ENCODE measurements at regions not wholly inside any gene's neighbourhood (a gene's known extent, or its start where the extent isn't known, plus 50 kb on each side); places are given as distances from the start of the nearest gene placed in this dataset.

DNA sequence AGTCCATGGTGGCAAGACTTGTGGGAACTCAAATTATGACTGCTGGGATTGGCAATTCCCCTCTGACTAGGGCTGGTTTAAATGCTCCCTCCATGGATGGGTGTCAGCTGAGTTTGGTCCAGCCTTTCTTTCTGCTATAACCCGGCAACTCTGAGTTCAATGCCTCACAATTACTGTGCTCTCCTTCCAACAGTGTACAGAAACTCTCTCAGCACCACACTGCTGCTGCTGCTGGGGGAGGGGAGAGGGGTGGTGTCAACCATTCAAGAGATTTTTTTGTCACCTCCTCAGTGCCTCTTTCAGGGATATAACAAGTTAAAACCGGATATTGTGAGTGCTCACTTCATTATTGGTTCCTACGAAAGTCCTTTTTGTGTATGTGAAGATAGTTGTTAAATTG, 830.3 kb upstream of the NXPH2 start:
- Histone ChIP-seq H3K4me3 (ENCODE audit: low read depth in 1 of 2, low read length in 2 of 2) (no peak overlapping the region), H3K27me3 (ENCODE audit: insufficient read depth, low read length, poor library complexity) (no peaks in the 10 kb centered on the region), H3K4me1 (ENCODE audit: insufficient read depth, low read length) (no peaks in the 10 kb centered on the region), H2AFZ (ENCODE audit: low read depth, low read length) (no peak overlapping the region), H3K27ac (ENCODE audit: low read length) (no peak overlapping the region), H4K20me1 (ENCODE audit: insufficient read depth, low read length) (no peaks in the 10 kb centered on the region), H3K4me2 (ENCODE audit: insufficient read depth, low read length) (no peak overlapping the region), H3K36me3 (ENCODE audit: insufficient read depth, low read length) (no peaks in the 10 kb centered on the region), H3K9ac (ENCODE audit: low read depth, low read length) (no peak overlapping the region), H3K9me3 (ENCODE audit: insufficient read depth, low read length, severe bottlenecking) (no peaks in the 10 kb centered on the region), H3K79me2 (ENCODE audit: insufficient read depth, low read length) (no peaks in the 10 kb centered on the region)
- ATAC-seq (ENCODE audit: insufficient read depth, low read depth) (no peak), DNase-seq (no peak)
- TF ChIP-seq CTCF (IDR thresholded peaks at IDR 0.05; ENCODE audit: borderline replicate concordance, extremely low read depth, low read length, poor library complexity, severe bottlenecking) (no peak), EZH2 (IDR thresholded peaks at IDR 0.05; ENCODE audit: borderline replicate concordance, low read depth, low read length, severe bottlenecking) (no peak)

DNA sequence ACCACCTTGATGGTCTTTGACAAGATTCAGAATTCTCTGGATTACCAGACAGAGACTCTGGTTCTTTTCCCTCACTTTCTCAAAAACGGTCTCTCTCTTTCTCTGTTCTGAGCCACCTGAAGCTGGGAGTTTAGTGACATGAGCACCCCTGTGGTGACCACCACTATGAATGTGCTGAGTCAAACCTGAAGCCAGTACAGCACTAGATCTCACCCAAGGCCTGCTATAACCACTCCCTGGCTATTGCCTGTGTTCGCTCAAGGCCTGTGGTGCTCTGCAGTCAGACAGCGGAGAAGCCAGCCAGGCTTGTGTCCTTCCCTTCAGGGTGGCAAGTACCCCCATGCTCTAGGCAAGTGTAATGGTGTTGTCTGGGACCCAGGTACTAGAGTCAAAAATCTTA, 828.9 kb upstream of the NXPH2 start:
- Histone ChIP-seq H3K36me3 (ENCODE audit: insufficient read depth, low read length) (no peaks in the 10 kb centered on the region), H2AFZ (ENCODE audit: low read depth, low read length) (no peak overlapping the region), H3K79me2 (ENCODE audit: insufficient read depth, low read length) (no peaks in the 10 kb centered on the region), H3K27ac (ENCODE audit: low read length) (no peak overlapping the region), H3K4me1 (ENCODE audit: insufficient read depth, low read length) (no peaks in the 10 kb centered on the region), H3K4me2 (ENCODE audit: insufficient read depth, low read length) (no peak overlapping the region), H3K9me3 (ENCODE audit: insufficient read depth, low read length, severe bottlenecking) (no peaks in the 10 kb centered on the region), H3K27me3 (ENCODE audit: insufficient read depth, low read length, poor library complexity) (no peaks in the 10 kb centered on the region), H3K9ac (ENCODE audit: low read depth, low read length) (no peak overlapping the region), H3K4me3 (ENCODE audit: low read depth in 1 of 2, low read length in 2 of 2) (no peak overlapping the region), H4K20me1 (ENCODE audit: insufficient read depth, low read length) (no peaks in the 10 kb centered on the region)
- ATAC-seq (ENCODE audit: insufficient read depth, low read depth) (no peak), DNase-seq (no peak)
- TF ChIP-seq EZH2 (IDR thresholded peaks at IDR 0.05; ENCODE audit: borderline replicate concordance, low read depth, low read length, severe bottlenecking) (no peak), CTCF (IDR thresholded peaks at IDR 0.05; ENCODE audit: borderline replicate concordance, extremely low read depth, low read length, poor library complexity, severe bottlenecking) (no peak)

GRCh38 chr2:139605668-139606067, 825.5 kb upstream of the NXPH2 start:
- DNase-seq (no peak), ATAC-seq (ENCODE audit: insufficient read depth, low read depth) (no peak)
- Histone ChIP-seq H4K20me1 (ENCODE audit: insufficient read depth, low read length) (no peaks in the 10 kb centered on the region), H3K9me3 (ENCODE audit: insufficient read depth, low read length, severe bottlenecking) (no peaks in the 10 kb centered on the region), H3K4me2 (ENCODE audit: insufficient read depth, low read length) (no peak overlapping the region), H3K27ac (ENCODE audit: low read length) (no peak overlapping the region), H3K4me3 (ENCODE audit: low read depth in 1 of 2, low read length in 2 of 2) (no peak overlapping the region), H2AFZ (ENCODE audit: low read depth, low read length) (no peak overlapping the region), H3K36me3 (ENCODE audit: insufficient read depth, low read length) (no peaks in the 10 kb centered on the region), H3K4me1 (ENCODE audit: insufficient read depth, low read length) (no peaks in the 10 kb centered on the region), H3K79me2 (ENCODE audit: insufficient read depth, low read length) (no peaks in the 10 kb centered on the region), H3K27me3 (ENCODE audit: insufficient read depth, low read length, poor library complexity) (no peaks in the 10 kb centered on the region), H3K9ac (ENCODE audit: low read depth, low read length) (no peak overlapping the region)
- TF ChIP-seq EZH2 (IDR thresholded peaks at IDR 0.05; ENCODE audit: borderline replicate concordance, low read depth, low read length, severe bottlenecking) (no peak), CTCF (IDR thresholded peaks at IDR 0.05; ENCODE audit: borderline replicate concordance, extremely low read depth, low read length, poor library complexity, severe bottlenecking) (no peak)

DNA sequence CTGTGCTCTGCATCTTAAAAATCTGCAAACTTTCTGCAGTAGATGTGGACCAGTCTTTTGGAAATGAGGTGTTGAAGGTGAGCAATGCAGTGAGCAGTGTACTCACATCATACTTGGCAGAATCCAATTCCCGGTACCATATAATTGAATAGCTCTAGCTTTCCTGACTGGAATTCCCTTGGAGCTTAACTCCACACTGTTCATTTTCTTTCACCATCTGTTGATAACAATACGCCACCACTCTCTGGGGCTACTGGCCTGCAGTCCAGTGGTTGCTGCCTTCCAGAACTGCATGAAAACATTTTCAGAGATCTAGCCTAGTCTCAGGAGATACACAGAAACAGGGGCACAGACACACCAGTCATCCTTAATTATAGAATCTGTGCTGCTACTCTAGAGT, 820.0 kb upstream of the NXPH2 start:
- Histone ChIP-seq H3K79me2 (ENCODE audit: insufficient read depth, low read length) (no peaks in the 10 kb centered on the region), H3K9me3 (ENCODE audit: insufficient read depth, low read length, severe bottlenecking) (no peaks in the 10 kb centered on the region), H3K27ac (ENCODE audit: low read length) (no peak overlapping the region), H4K20me1 (ENCODE audit: insufficient read depth, low read length) (no peaks in the 10 kb centered on the region), H3K9ac (ENCODE audit: low read depth, low read length) (no peak overlapping the region), H2AFZ (ENCODE audit: low read depth, low read length) (no peak overlapping the region), H3K4me1 (ENCODE audit: insufficient read depth, low read length) (no peaks in the 10 kb centered on the region), H3K4me3 (ENCODE audit: low read depth in 1 of 2, low read length in 2 of 2) (no peak overlapping the region), H3K36me3 (ENCODE audit: insufficient read depth, low read length) (no peaks in the 10 kb centered on the region), H3K27me3 (ENCODE audit: insufficient read depth, low read length, poor library complexity) (no peaks in the 10 kb centered on the region), H3K4me2 (ENCODE audit: insufficient read depth, low read length) (no peak overlapping the region)
- ATAC-seq (ENCODE audit: insufficient read depth, low read depth) (no peak), DNase-seq (no peak)
- TF ChIP-seq EZH2 (IDR thresholded peaks at IDR 0.05; ENCODE audit: borderline replicate concordance, low read depth, low read length, severe bottlenecking), result no peak
- TF ChIP-seq CTCF (IDR thresholded peaks at IDR 0.05; ENCODE audit: borderline replicate concordance, extremely low read depth, low read length, poor library complexity, severe bottlenecking), result no peak

All from DND-41 (cell line).